Natural killer cell (primary cell): ENCODE measurements at regions not wholly inside any gene's neighbourhood (a gene's known extent, or its start where the extent isn't known, plus 50 kb on each side); places are given as distances from the start of the nearest gene placed in this dataset.

Experiments
- ATAC-seq, 3 donors: fragments of 150-1000 bp in 2 of 3; fragments of 200-7000 bp in 1 of 3; cut with Tn5 transposase; 1 replicate in 1 of 3; 2 replicates in 2 of 3; pipeline ENCODE4 v1.10.0; 2021; ENCODE audit warnings: mild to moderate bottlenecking in 2 of 3, moderate library complexity in 2 of 3
- DNase-seq, 2 donors: peaks; one replicate each; pipeline versions ENCODE4 v3.0.0 to v3.0.0-alpha.2; 2013 to 2021; ENCODE audit warnings: mixed read lengths in 1 of 2
- H3K27ac ChIP-seq: one replicate; pipeline ENCODE4 v1.5.1; 2013; ENCODE audit warnings: mild to moderate bottlenecking, low read length
- H3K27me3 ChIP-seq: one replicate; pipeline ENCODE4 v1.6.1; 2013; ENCODE audit warnings: low read length; ENCODE audit not compliant: control insufficient read depth, insufficient read depth
- H3K36me3 ChIP-seq: one replicate; pipeline ENCODE4 v1.6.1; 2013; ENCODE audit warnings: low read length; ENCODE audit not compliant: control insufficient read depth, insufficient read depth
- H3K4me1 ChIP-seq: one replicate; pipeline ENCODE4 v1.6.1; 2013; ENCODE audit warnings: low read length; ENCODE audit not compliant: control insufficient read depth, insufficient read depth
- H3K4me3 ChIP-seq: one replicate; pipeline ENCODE4 v1.5.1; 2013; ENCODE audit warnings: low read length
- H3K9me3 ChIP-seq: one replicate; pipeline ENCODE4 v1.6.1; 2013; ENCODE audit warnings: low read length; ENCODE audit not compliant: control insufficient read depth, insufficient read depth
- H3K27ac Mint-ChIP-seq, 2 donors: one replicate each; pipeline ENCODE4 v1.8.0; 2022; ENCODE audit warnings: mild to moderate bottlenecking in 2 of 2, mixed read lengths in 2 of 2, moderate library complexity in 1 of 2
- H3K27me3 Mint-ChIP-seq, 2 donors: one replicate each; pipeline ENCODE4 v1.8.0; 2022; ENCODE audit warnings: low read depth in 2 of 2, mixed read lengths in 2 of 2
- H3K36me3 Mint-ChIP-seq: one replicate; pipeline ENCODE4 v1.8.0; 2022; ENCODE audit warnings: mixed read lengths
- H3K4me1 Mint-ChIP-seq, 2 donors: one replicate each; pipeline ENCODE4 v1.8.0; 2022; ENCODE audit warnings: mixed read lengths in 2 of 2
- H3K4me3 Mint-ChIP-seq: one replicate; pipeline ENCODE4 v1.8.0; 2022; ENCODE audit warnings: mild to moderate bottlenecking, moderate library complexity, mixed read lengths
- H3K9me3 Mint-ChIP-seq, 2 donors: one replicate each; pipeline ENCODE4 v1.8.0; 2022; ENCODE audit warnings: mixed read lengths in 2 of 2
- WGBS: methylation state at CpG from one replicate; pipeline ENCODE4 v1.1.7; 2013; ENCODE audit warnings: missing lambda C conversion rate; ENCODE audit not compliant: insufficient coverage; 5-methylcytosine and 5-hydroxymethylcytosine counted together
- intact Hi-C: fragments of 100-400 bp; cut with micrococcal nuclease; formaldehyde crosslinking; loops from one replicate; pipeline ENCODE4 v1.14.2; 2022
- TF ChIP-seq, protein P1 (sequence below): fragments of 200-600 bp; IDR thresholded peaks from one replicate; pipeline ENCODE4 v1.8.0; 2022; ENCODE audit warnings: antibody characterized with exemption

DNA sequence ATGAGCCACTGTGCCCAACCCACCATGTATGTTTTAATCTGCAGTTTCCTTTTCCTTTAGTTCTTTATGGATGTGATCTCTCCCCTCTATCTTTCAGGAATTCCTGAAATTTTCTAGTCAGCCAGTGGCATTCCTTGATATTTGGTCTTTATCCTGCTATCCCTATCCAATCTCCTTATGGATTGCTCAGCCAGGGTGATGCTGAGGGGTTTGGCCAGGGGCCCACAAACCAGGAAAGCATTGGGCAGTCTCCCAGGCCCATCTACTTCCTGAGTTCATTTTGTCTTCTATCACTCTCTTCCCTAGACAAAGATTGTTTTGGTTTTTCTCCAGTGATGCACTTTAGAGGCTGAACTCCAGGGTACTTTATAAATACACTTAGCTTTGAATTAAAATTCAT is 115.9 kb downstream of the KATNIP start:
- no peaks in the 10 kb centered on the region for H3K27me3 Mint-ChIP-seq
- H3K9me3 Mint-ChIP-seq, result no peaks in the 10 kb centered on the region
- ATAC-seq (no peak), DNase-seq (no peak)
- Histone ChIP-seq H3K36me3 (no peaks in the 10 kb centered on the region), H3K27me3 (no peaks in the 10 kb centered on the region), H3K4me3 (no peak overlapping the region), H3K9me3 (no peaks in the 10 kb centered on the region), H3K27ac (no peak overlapping the region), H3K4me1 (no peaks in the 10 kb centered on the region)
- H3K36me3 Mint-ChIP-seq, result no peaks in the 10 kb centered on the region
- TF ChIP-seq, protein P1, sequence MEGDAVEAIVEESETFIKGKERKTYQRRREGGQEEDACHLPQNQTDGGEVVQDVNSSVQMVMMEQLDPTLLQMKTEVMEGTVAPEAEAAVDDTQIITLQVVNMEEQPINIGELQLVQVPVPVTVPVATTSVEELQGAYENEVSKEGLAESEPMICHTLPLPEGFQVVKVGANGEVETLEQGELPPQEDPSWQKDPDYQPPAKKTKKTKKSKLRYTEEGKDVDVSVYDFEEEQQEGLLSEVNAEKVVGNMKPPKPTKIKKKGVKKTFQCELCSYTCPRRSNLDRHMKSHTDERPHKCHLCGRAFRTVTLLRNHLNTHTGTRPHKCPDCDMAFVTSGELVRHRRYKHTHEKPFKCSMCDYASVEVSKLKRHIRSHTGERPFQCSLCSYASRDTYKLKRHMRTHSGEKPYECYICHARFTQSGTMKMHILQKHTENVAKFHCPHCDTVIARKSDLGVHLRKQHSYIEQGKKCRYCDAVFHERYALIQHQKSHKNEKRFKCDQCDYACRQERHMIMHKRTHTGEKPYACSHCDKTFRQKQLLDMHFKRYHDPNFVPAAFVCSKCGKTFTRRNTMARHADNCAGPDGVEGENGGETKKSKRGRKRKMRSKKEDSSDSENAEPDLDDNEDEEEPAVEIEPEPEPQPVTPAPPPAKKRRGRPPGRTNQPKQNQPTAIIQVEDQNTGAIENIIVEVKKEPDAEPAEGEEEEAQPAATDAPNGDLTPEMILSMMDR, result no peak
- no peak overlapping the region for H3K4me3 Mint-ChIP-seq
- H3K27ac Mint-ChIP-seq, result no peak overlapping the region
- intact Hi-C loops, result no loop called here
- H3K4me1 Mint-ChIP-seq, result no peaks in the 10 kb centered on the region

DNA sequence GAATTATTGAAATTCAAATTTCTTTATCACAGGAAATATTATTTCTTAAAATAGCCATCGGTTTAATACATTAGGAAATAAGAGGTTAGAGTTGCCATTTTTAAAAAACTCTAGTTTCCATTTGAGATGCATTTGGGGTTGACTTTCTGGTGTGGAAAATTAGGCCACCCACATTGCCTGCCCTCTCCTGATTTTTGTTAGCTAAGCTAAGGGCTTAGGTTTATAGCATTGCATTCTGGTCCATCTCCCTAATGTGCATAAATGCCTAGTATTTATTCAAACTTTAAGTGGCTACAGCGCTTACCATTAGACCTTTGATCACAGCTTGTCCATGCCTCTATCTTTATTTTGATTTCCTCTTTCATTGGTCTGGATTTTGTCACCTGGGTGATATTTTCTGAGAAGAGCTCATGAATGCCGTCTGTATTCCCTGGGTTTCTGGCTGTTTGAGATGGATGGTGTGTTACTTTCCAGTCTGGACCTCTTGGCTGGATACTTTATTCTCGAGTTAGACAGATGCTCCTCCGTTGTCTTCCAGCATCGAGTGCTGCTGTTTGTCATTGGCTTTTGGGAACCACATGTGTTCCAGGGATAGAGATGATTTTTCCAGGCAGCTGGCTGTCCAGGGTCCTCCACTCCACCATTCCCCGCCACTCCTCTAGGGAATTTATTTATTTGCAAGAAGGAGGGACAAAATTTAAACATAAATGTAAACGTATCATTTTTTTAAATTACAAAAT is 120.3 kb downstream of the KATNIP start:
- no peaks in the 10 kb centered on the region for H3K36me3 ChIP-seq
- TF ChIP-seq, protein P1, result no peak
- no peak overlapping the region for H3K27ac Mint-ChIP-seq

DNA sequence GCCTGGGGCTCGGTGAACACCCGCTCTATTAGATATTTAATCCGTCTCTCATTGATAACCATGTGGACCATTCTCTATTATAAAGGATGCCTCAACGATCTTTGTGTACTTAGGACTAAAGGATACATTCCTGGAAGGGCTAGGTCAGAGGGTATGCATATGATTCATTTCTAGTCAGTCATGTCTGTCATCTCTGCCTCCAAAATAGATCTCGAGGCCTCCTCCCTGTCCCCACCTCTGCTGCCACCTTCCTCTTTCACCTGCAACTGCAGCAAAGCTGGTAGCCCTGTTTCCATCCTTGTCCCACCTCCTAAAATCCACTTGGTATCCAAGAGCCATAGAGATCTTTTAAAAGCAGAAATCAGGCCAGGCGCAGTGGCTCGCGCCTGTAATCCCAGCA is 121.5 kb downstream of the KATNIP start:
- Histone ChIP-seq H3K27ac (no peak overlapping the region), H3K4me1 (no peaks in the 10 kb centered on the region), H3K4me3 (no peak overlapping the region), H3K9me3 (no peaks in the 10 kb centered on the region), H3K36me3 (no peaks in the 10 kb centered on the region), H3K27me3 (no peaks in the 10 kb centered on the region)
- ATAC-seq (no peak), DNase-seq (no peak)
- TF ChIP-seq, protein P1, result no peak
- 94% methylated on average over 8 of the region's 8 CpGs for WGBS
- Mint-ChIP-seq H3K4me3 (no peak overlapping the region), H3K9me3 (no peaks in the 10 kb centered on the region), H3K4me1 (no peaks in the 10 kb centered on the region), H3K27me3 (no peaks in the 10 kb centered on the region), H3K36me3 (no peaks in the 10 kb centered on the region), H3K27ac (no peak overlapping the region)
- intact Hi-C loops, result no loop called here

More for the DNA sequence above, 120.3 kb downstream of the KATNIP start:
- H3K36me3 Mint-ChIP-seq, result no peaks in the 10 kb centered on the region
- DNase-seq (no peak), ATAC-seq (no peak)
- no peaks in the 10 kb centered on the region for H3K9me3 Mint-ChIP-seq
- no peak overlapping the region for H3K4me3 Mint-ChIP-seq
- no peaks in the 10 kb centered on the region for H3K27me3 Mint-ChIP-seq
- WGBS, result 96% methylated on average over 5 of the region's 8 CpGs
- intact Hi-C loops, result no loop called here
- Histone ChIP-seq H3K27ac (no peak overlapping the region), H3K27me3 (no peaks in the 10 kb centered on the region), H3K4me1 (no peaks in the 10 kb centered on the region), H3K9me3 (no peaks in the 10 kb centered on the region), H3K4me3 (no peak overlapping the region)
- no peaks in the 10 kb centered on the region for H3K4me1 Mint-ChIP-seq

DNA sequence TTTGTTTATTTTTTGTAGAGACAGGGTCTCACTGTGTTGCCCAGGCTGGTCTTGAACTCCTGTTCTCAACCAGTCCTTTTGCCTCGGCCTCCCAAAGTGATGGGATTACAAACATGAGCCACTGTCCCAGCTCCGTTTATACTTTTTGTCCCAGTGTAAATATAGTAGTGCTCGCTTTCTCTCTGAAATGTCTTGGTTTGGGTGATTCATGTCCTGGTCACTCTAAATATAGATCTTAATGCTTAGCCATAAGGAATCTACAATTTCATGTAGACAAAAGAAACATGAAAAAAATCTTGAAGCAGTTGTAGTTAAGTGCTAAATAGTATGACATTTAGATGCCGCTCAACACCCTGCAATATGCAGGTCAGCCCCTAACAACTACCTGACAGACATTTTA is 126.9 kb downstream of the KATNIP start:
- Mint-ChIP-seq H3K4me3 (no peak overlapping the region), H3K27ac (no peak overlapping the region), H3K9me3 (no peaks in the 10 kb centered on the region), H3K4me1 (no peaks in the 10 kb centered on the region), H3K36me3 (peaks cover 6% of the 10 kb centered on the region), H3K27me3 (no peaks in the 10 kb centered on the region)
- no peaks in the 10 kb centered on the region for H3K4me1 ChIP-seq
- 86% methylated on average over 4 of the region's 4 CpGs for WGBS
- H3K27ac ChIP-seq, result no peak overlapping the region
- DNase-seq (no peak), ATAC-seq (no peak)
- H3K9me3 ChIP-seq, result no peaks in the 10 kb centered on the region
- H3K36me3 ChIP-seq, result peaks cover 22% of the 10 kb centered on the region
- TF ChIP-seq, protein P1, result no peak
- intact Hi-C loops, result no loop called here
- H3K27me3 ChIP-seq, result no peaks in the 10 kb centered on the region
- no peak overlapping the region for H3K4me3 ChIP-seq
